Upper lobe of left lung (tissue), 6 donors: ENCODE measurements at regions not wholly inside any gene's neighbourhood (a gene's known extent, or its start where the extent isn't known, plus 50 kb on each side); places are given as distances from the start of the nearest gene placed in this dataset.

Source experiments
- ATAC-seq, 2 donors: fragments of 200-7000 bp; cut with Tn5 transposase; one replicate each; pipeline ENCODE4 v1.9.1; 2022; ENCODE audit warnings: mild to moderate bottlenecking in 2 of 2, moderate library complexity in 2 of 2; ENCODE audit not compliant: low FRiP score in 2 of 2
- DNase-seq, 2 donors: peaks; one replicate each; pipeline ENCODE4 v3.0.0-alpha.2; 2019 to 2020
- H3K27ac ChIP-seq, 4 donors: fragments of 200-600 bp; sonication (generic); one replicate each; pipeline ENCODE4 v1.5.1; 2016 to 2019
- H3K27me3 ChIP-seq, 4 donors: fragments of 200-600 bp; sonication (generic); one replicate each; pipeline ENCODE4 v1.5.1; 2017 to 2019
- H3K36me3 ChIP-seq, 4 donors: fragments of 200-600 bp; sonication (generic); one replicate each; pipeline ENCODE4 v1.5.1; 2016 to 2019
- H3K4me1 ChIP-seq, 4 donors: fragments of 200-600 bp; sonication (generic); one replicate each; pipeline ENCODE4 v1.5.1; 2018 to 2019
- H3K4me3 ChIP-seq, 4 donors: fragments of 200-600 bp; sonication (generic); one replicate each; pipeline ENCODE4 v1.5.1; 2017 to 2019; ENCODE audit warnings: mild to moderate bottlenecking in 2 of 4, moderate library complexity in 1 of 4
- H3K9me3 ChIP-seq, 4 donors: fragments of 200-600 bp; sonication (generic); one replicate each; pipeline ENCODE4 v1.5.1; 2018 to 2019
- CTCF ChIP-seq, 6 experiments: fragments of 450-650 bp in 4 of 6; fragments of 200-600 bp in 2 of 6; sonication (generic) in 2 of 6; IDR thresholded peaks; one replicate each; pipeline ENCODE4 v1.5.1; 2016 to 2019; ENCODE audit warnings: antibody characterized with exemption in 6 of 6
- EP300 ChIP-seq, 4 donors: sonication (generic); formaldehyde crosslinking; IDR thresholded peaks; one replicate each; pipeline ENCODE4 v1.5.1; 2017; ENCODE audit warnings: antibody characterized with exemption in 4 of 4, control low read depth in 2 of 4
- POLR2A ChIP-seq, 4 donors: fragments of 450-650 bp; IDR thresholded peaks; one replicate each; pipeline ENCODE4 v1.5.1; 2016 to 2017; ENCODE audit warnings: antibody characterized with exemption in 4 of 4, mild to moderate bottlenecking in 2 of 4
- POLR2AphosphoS5 ChIP-seq, 2 donors: sonication (generic); formaldehyde crosslinking; IDR thresholded peaks; one replicate each; pipeline ENCODE4 v1.5.1; 2017; ENCODE audit warnings: antibody characterized with exemption in 2 of 2
- WGBS, 2 donors: methylation state at CpG; one replicate each; pipeline ENCODE4 v1.1.5; 2017 to 2018; 5-methylcytosine and 5-hydroxymethylcytosine counted together
- donor health status: DM: no; HTN: no; CAD: no; lungs with moderate emphysema.
- donor health status: DM: no; HTN: yes; CAD: no; lungs with severe emphysema.

DNA sequence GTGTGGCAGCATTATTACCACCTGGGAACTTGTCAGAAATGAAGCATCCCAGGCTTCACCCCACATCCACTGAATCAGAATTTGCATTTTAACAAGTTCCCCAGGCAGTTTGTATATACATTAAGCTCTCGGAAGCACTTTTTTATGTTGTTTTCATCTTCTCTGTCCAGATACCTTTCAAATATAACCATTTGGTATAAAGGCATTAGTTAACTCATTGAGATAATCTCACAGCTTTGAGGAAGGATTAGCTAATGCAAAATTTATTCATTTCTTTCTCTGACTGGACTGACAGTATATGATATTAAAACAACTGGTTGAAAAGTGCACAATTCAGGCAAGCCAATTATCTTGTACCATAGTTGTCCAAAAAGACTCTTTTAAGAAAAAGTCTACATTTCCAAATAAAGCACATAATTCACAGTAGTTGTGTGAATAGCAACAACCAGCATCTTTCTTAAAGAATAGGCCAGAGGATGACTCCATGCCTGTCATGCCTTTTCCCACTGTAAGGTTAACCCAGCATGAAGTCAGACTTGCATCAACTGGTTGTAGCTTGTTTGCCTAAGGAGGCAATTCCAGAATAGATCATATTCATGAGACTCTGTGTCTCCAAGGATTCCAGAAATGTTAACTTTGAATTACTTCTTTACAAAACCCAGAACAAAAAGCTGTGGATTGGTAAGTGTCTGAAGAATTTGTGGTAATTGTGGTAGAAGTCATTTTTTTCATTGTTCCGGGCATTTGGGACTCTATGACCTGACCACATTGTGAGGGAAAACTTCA lies 254.3 kb upstream of the SESN3 start:
- WGBS, 2 donors: 76 to 98% methylated on average over 2 of the region's 2 CpGs
- H3K27ac ChIP-seq: no peak overlapping the region
- ATAC-seq (no peak), DNase-seq (no peak)
- TF ChIP-seq EP300 (IDR thresholded peaks at IDR 0.05) (no peak), POLR2A (IDR thresholded peaks at IDR 0.05) (no peak), CTCF (IDR thresholded peaks at IDR 0.05) (no peak), POLR2AphosphoS5 (IDR thresholded peaks at IDR 0.05) (no peak)
- H3K9me3 ChIP-seq: no peaks in the 10 kb centered on the region
- no peaks in the 10 kb centered on the region for H3K27me3 ChIP-seq
- H3K4me3 ChIP-seq: no peak overlapping the region
- H3K36me3 ChIP-seq: no peaks in the 10 kb centered on the region
- no peaks in the 10 kb centered on the region for H3K4me1 ChIP-seq

GRCh38 chr11:95483339-95483738 lies 252.3 kb upstream of the SESN3 start:
- Histone ChIP-seq H3K9me3 (no peaks in the 10 kb centered on the region), H3K27me3 (no peaks in the 10 kb centered on the region), H3K4me1 (no peaks in the 10 kb centered on the region), H3K36me3 (no peaks in the 10 kb centered on the region), H3K4me3 (no peak overlapping the region), H3K27ac (no peak overlapping the region)
- 88 to 97% methylated on average over 4 of the region's 4 CpGs for WGBS, 2 donors
- ATAC-seq (no peak), DNase-seq (no peak)
- TF ChIP-seq POLR2AphosphoS5 (IDR thresholded peaks at IDR 0.05) (no peak), EP300 (IDR thresholded peaks at IDR 0.05) (no peak), POLR2A (IDR thresholded peaks at IDR 0.05) (no peak), CTCF (IDR thresholded peaks at IDR 0.05) (no peak)

GRCh38 chr11:95478003-95478402 lies 247.0 kb upstream of the SESN3 start:
- no peaks in the 10 kb centered on the region for H3K4me1 ChIP-seq
- DNase-seq: no peak
- no peaks in the 10 kb centered on the region for H3K9me3 ChIP-seq
- H3K27ac ChIP-seq: no peak overlapping the region
- TF ChIP-seq CTCF (IDR thresholded peaks at IDR 0.05) (no peak), POLR2AphosphoS5 (IDR thresholded peaks at IDR 0.05) (no peak), POLR2A (IDR thresholded peaks at IDR 0.05) (no peak)
- no peaks in the 10 kb centered on the region for H3K36me3 ChIP-seq
- no peak for ATAC-seq
- no peaks in the 10 kb centered on the region for H3K27me3 ChIP-seq
- no peak overlapping the region for H3K4me3 ChIP-seq

DNA sequence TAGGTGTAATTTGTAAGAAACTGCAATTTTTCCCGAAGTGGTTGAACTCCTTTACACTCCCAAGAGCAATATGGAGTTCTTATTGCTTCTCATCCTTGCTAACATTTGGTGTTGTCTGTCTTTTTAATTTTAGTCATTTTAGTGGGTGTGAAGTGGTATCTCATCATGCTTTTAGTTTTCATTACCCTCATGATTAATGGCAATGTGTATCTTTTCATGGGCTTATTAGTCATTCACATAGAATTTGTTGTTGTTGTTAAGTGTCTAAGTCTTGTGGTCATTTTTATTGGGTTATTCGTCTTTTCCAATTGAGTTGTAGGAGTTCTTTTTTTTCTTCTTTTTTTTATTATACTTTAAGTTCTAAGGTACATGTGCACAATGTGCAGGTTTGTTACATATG lies 238.3 kb upstream of the SESN3 start:
- DNase-seq (no peak), ATAC-seq (no peak)
- H3K36me3 ChIP-seq: no peaks in the 10 kb centered on the region
- no peaks in the 10 kb centered on the region for H3K9me3 ChIP-seq
- no peaks in the 10 kb centered on the region for H3K4me1 ChIP-seq
- no peak overlapping the region for H3K4me3 ChIP-seq
- 85 to 93% methylated on average over 2 of the region's 2 CpGs for WGBS, 2 donors
- no peak overlapping the region for H3K27ac ChIP-seq
- TF ChIP-seq CTCF (IDR thresholded peaks at IDR 0.05) (no peak), POLR2AphosphoS5 (IDR thresholded peaks at IDR 0.05) (no peak), EP300 (IDR thresholded peaks at IDR 0.05) (no peak), POLR2A (IDR thresholded peaks at IDR 0.05) (no peak)
- H3K27me3 ChIP-seq: no peaks in the 10 kb centered on the region

DNA sequence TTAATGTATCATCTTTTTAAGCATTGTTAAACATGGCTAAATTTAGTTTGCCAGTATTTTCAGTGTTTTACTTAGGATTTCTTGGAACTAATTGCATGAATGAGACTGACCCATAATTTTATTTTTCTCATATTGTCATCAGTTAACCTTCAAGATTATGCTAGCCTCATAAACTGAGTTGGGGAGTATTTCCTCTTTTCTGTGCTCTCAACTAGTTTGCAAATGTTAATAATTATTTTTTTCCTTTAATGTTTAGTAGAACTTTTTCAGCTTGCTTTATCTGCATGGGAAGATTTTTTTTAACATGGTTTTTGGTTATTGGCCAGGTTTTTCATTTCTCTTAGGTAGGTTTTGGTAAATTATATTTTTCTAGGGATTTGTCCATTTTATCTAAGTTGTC lies 235.4 kb upstream of the SESN3 start:
- no peaks in the 10 kb centered on the region for H3K9me3 ChIP-seq
- TF ChIP-seq CTCF (IDR thresholded peaks at IDR 0.05): no peak
- TF ChIP-seq EP300 (IDR thresholded peaks at IDR 0.05): no peak
- no peak for TF ChIP-seq POLR2A (IDR thresholded peaks at IDR 0.05)
- TF ChIP-seq POLR2AphosphoS5 (IDR thresholded peaks at IDR 0.05): no peak
- H3K36me3 ChIP-seq: no peaks in the 10 kb centered on the region
- ATAC-seq (no peak), DNase-seq (no peak)
- no peak overlapping the region for H3K27ac ChIP-seq
- H3K27me3 ChIP-seq: no peaks in the 10 kb centered on the region
- H3K4me3 ChIP-seq: no peak overlapping the region
- no peaks in the 10 kb centered on the region for H3K4me1 ChIP-seq
